ENCODE measurements at regions not wholly inside any gene's neighbourhood (a gene's known extent, or its start where the extent isn't known, plus 50 kb on each side); places are given as distances from the start of the nearest gene placed in this dataset.

DNA sequence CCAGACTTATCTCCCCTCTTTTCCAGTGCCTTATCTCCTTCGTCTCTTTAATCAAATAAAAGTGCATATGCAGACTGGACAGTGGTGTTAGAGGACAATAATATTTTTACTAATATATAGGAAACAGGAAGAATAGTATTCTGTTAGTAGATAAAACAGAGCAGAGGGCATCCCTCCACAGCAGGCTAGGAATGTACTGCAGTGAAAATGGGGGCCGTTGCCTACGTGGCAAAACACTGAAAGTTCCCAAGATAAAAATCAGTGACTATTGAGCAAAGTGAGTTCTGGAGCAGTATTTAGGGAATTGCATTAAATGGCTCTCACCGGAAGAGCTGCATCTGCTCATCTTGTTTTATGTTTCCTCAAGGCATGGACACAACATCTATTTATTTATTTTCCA lies 435.0 kb downstream of the CNTN6 start:
- intact Hi-C loops (cut with micrococcal nuclease) = no loop called here
- FAIRE-seq = no peak

More for the DNA sequence above, 435.0 kb downstream of the CNTN6 start:
- Histone ChIP-seq H3K79me2 (ENCODE audit: control insufficient read depth, insufficient read depth, low read length) (no peaks in the 10 kb centered on the region), H3K9me1 (replicated peaks; ENCODE audit: control insufficient read depth, extremely low read depth, insufficient read depth, low read length) (no peaks in the 10 kb centered on the region), H4K20me1 (replicated peaks; ENCODE audit: control insufficient read depth, extremely low read depth, insufficient read depth, low read length) (no peaks in the 10 kb centered on the region), H3K4me1 (ENCODE audit: control insufficient read depth, extremely low read depth, insufficient read depth, low read length) (no peaks in the 10 kb centered on the region), H3K27ac (ENCODE audit: insufficient read depth, low read depth, low read length) (no peak overlapping the region), H2AFZ (ENCODE audit: low read depth, low read length) (no peak overlapping the region), H3K4me3 (replicated peaks in 1 of 3; ENCODE audit: insufficient read depth in 1 of 3, low read depth in 1 of 3, low read length in 3 of 3) (no peak overlapping the region), H3K4me2 (ENCODE audit: insufficient read depth, low read length) (no peak overlapping the region), H3K36me3 (ENCODE audit: control insufficient read depth in 2 of 2, extremely low read depth in 1 of 2, insufficient read depth in 2 of 2, low read length in 2 of 2) (no peaks in the 10 kb centered on the region), H3K9me3 (replicated peaks; ENCODE audit: control insufficient read depth, insufficient read depth, low read length) (peaks cover 2% of the 10 kb centered on the region), H3K9ac (replicated peaks; ENCODE audit: extremely low read depth, insufficient read depth, low read length) (no peak overlapping the region), H3K27me3 (ENCODE audit: control insufficient read depth in 2 of 2, insufficient read depth in 2 of 2, low read length in 2 of 2) (no peaks in the 10 kb centered on the region)
- DNase-seq (ENCODE audit: low read depth, low spot score) = no peak
- ChIA-PET CTCF (no interaction called here), POLR2A (no interaction called here)
- BruUV-seq (replicated peaks) = no TSS peak
- dilution Hi-C loops (cut with MboI; ENCODE audit: extremely low pct_ligation_motif_present, low sequenced_read_pairs) = no loop called here
- no peak for TF ChIP-seq POLR2A (IDR thresholded peaks at IDR 0.05; ENCODE audit: low read depth, low read length)
- TF ChIP-seq FOS (IDR thresholded peaks at IDR 0.05; ENCODE audit: borderline replicate concordance, insufficient read depth, low read length) = no peak
- no peak for TF ChIP-seq MYC (IDR thresholded peaks at IDR 0.05; ENCODE audit: low read depth, low read length)
- TF ChIP-seq JUN (IDR thresholded peaks at IDR 0.05; ENCODE audit: borderline replicate concordance, insufficient read depth, insufficient read length, low read depth) = no peak
- TF ChIP-seq, protein P1, sequence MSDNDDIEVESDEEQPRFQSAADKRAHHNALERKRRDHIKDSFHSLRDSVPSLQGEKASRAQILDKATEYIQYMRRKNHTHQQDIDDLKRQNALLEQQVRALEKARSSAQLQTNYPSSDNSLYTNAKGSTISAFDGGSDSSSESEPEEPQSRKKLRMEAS (IDR thresholded peaks at IDR 0.05; ENCODE audit: insufficient read depth, insufficient read length) = no peak
- no peak for TF ChIP-seq GATA2 (IDR thresholded peaks at IDR 0.05; ENCODE audit: insufficient read depth, insufficient read length, low read depth, low read length)
- TF ChIP-seq, protein P2, sequence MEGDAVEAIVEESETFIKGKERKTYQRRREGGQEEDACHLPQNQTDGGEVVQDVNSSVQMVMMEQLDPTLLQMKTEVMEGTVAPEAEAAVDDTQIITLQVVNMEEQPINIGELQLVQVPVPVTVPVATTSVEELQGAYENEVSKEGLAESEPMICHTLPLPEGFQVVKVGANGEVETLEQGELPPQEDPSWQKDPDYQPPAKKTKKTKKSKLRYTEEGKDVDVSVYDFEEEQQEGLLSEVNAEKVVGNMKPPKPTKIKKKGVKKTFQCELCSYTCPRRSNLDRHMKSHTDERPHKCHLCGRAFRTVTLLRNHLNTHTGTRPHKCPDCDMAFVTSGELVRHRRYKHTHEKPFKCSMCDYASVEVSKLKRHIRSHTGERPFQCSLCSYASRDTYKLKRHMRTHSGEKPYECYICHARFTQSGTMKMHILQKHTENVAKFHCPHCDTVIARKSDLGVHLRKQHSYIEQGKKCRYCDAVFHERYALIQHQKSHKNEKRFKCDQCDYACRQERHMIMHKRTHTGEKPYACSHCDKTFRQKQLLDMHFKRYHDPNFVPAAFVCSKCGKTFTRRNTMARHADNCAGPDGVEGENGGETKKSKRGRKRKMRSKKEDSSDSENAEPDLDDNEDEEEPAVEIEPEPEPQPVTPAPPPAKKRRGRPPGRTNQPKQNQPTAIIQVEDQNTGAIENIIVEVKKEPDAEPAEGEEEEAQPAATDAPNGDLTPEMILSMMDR (IDR thresholded peaks at IDR 0.05; ENCODE audit: extremely low read depth in 1 of 2, insufficient read depth in 1 of 2, low read depth in 1 of 2, low read length in 2 of 2) = no peak
- no peak for TF ChIP-seq POLR2AphosphoS5 (IDR thresholded peaks at IDR 0.05; ENCODE audit: insufficient read depth, low read depth, low read length)
- no peak for TF ChIP-seq EZH2 (IDR thresholded peaks at IDR 0.05; ENCODE audit: borderline replicate concordance, low read depth, low read length, severe bottlenecking)
